ENCODE measurements at regions not wholly inside any gene's neighbourhood (a gene's known extent, or its start where the extent isn't known, plus 50 kb on each side); places are given as distances from the start of the nearest gene placed in this dataset.
"Not testable (repeated sequence)": the region's sequence is repeated elsewhere in the genome, so short reads cannot be mapped to it uniquely, and the experiment has no call there.

DNA sequence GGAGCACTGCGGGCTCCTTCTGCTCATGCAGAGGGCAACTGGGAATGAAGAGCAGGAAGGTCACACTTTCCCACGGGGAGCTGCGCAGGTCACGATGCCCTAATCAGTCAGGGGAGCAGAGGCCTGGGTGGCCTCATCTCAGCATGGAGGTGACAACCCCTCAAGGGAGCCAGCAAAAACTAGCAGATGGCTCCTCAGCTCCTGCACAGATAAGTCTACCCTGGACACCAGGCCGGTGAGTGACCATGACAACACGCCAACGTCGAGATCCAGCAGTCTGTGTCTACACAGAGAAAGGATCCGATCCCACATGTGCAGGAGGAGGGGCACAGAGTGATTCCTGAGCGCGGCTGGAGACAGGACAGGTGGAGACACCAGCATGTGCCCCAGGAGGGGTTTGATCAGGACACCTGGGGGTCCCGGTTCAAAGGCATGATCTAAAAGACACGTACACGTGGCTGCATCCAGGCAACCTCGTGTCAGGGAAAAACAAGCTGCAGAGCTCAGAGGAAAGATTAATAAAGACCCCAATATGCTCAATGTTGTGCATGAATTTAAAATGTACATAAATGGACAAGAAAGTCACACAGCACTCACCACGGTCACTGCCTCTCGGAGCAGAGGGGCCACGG is 153.7 kb upstream of the SFSWAP start:
- H3K36me3 Mint-ChIP-seq (ENCODE audit: low read depth), result no peaks in the 10 kb centered on the region
- H3K4me1 Mint-ChIP-seq (ENCODE audit: low read depth), result no peaks in the 10 kb centered on the region
- no peak overlapping the region for H3K4me3 Mint-ChIP-seq
- H3K27me3 Mint-ChIP-seq, result no peaks in the 10 kb centered on the region
- no peak overlapping the region for H3K27ac Mint-ChIP-seq
- H3K9me3 Mint-ChIP-seq, result no peaks in the 10 kb centered on the region

- no peaks in the 10 kb centered on the region for H3K27me3 Mint-ChIP-seq
- H3K9me3 Mint-ChIP-seq, result no peaks in the 10 kb centered on the region
- H3K27ac Mint-ChIP-seq, result no peak overlapping the region
- no peaks in the 10 kb centered on the region for H3K36me3 Mint-ChIP-seq (ENCODE audit: low read depth)
- H3K4me1 Mint-ChIP-seq (ENCODE audit: low read depth), result no peaks in the 10 kb centered on the region
- H3K4me3 Mint-ChIP-seq, result no peak overlapping the region
Measured at GRCh38 chr12:131559517-131560516, 151.1 kb upstream of the SFSWAP start.

DNA sequence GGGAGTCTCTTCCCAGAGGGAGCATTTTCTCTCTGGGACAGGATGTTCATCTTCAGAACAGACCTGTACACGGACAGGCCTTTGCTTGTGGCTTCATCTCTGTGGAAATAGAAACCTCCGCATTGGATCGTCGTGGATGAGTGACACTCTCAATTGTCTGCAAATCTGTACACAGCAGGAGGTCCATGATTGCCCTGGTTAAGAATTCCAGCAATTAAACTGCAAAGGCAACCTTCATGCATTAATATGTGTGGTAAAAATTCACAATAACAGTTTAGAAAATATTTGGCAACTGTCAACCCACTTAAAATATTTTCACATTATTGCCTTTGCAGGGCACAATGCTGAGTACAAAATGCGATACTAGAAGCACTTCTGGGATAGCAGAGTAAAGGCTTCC is 149.8 kb upstream of the SFSWAP start:
- Mint-ChIP-seq H3K4me3 (no peak overlapping the region), H3K9me3 (no peaks in the 10 kb centered on the region), H3K27ac (no peak overlapping the region), H3K4me1 (ENCODE audit: low read depth) (no peaks in the 10 kb centered on the region), H3K36me3 (ENCODE audit: low read depth) (no peaks in the 10 kb centered on the region), H3K27me3 (peaks cover 5% of the 10 kb centered on the region)

DNA sequence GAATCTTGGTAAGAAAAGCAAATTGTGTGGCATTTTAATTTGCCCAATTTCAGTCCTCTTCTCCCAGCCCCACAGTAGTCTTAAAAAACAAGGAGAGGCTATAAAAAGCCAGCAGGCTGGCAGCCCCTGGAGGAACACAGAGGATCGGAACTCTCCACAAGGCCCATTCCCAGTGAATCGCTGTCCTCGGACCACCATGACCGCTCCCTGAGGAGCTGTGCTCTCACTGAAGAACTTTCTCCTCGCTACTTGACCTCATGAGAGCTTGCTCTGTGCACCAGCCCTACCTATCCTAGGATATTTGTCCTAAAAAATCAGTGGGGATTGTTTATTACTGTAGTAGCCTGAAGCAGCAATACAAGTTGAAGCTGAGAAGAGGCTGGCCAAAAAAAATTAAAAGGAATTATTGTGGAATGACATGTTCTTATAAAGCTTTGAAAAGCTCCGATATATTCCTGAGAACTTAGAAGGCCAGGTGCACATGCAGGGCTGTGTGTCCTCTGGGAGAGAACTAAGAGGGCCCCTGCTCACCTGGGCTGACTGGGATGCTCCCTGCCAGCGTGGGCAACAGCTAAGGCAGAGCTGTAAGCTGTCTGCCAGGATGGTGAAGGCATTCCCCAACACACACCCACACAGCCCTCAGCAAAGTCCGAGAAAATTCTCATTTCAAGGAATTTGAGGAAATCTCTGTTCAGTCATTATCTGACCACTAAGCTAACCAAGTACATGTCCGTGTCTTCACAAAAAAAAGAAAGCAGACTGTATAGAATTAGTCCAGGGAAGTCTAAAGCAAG is 148.8 kb upstream of the SFSWAP start:
- Mint-ChIP-seq H3K9me3 (no peaks in the 10 kb centered on the region), H3K27me3 (peaks cover 5% of the 10 kb centered on the region), H3K36me3 (ENCODE audit: low read depth) (no peaks in the 10 kb centered on the region), H3K27ac (no peak overlapping the region), H3K4me1 (ENCODE audit: low read depth) (no peaks in the 10 kb centered on the region), H3K4me3 (no peak overlapping the region)

GRCh38 chr12:131564138-131564727 is 146.7 kb upstream of the SFSWAP start:
- not testable (repeated sequence) for H3K9me3 Mint-ChIP-seq

GRCh38 chr12:131564845-131565244 is 146.0 kb upstream of the SFSWAP start:
- H3K4me3 Mint-ChIP-seq, result no peak overlapping the region

More at GRCh38 chr12:131564138-131564727, 146.7 kb upstream of the SFSWAP start:
- H3K36me3 Mint-ChIP-seq (ENCODE audit: low read depth); H3K27ac Mint-ChIP-seq; H3K4me3 Mint-ChIP-seq; H3K27me3 Mint-ChIP-seq; H3K4me1 Mint-ChIP-seq (ENCODE audit: low read depth): not testable (repeated sequence)

GRCh38 chr12:131565267-131566015 is 145.4 kb upstream of the SFSWAP start:
- Mint-ChIP-seq H3K4me3 (no peak overlapping the region), H3K27me3 (peaks cover 8% of the 10 kb centered on the region), H3K9me3 (no peaks in the 10 kb centered on the region), H3K4me1 (ENCODE audit: low read depth) (no peaks in the 10 kb centered on the region), H3K27ac (no peak overlapping the region), H3K36me3 (ENCODE audit: low read depth) (no peaks in the 10 kb centered on the region)

More at GRCh38 chr12:131564845-131565244, 146.0 kb upstream of the SFSWAP start:
- H3K27ac Mint-ChIP-seq, result no peak overlapping the region
- H3K36me3 Mint-ChIP-seq (ENCODE audit: low read depth), result no peaks in the 10 kb centered on the region
- no peaks in the 10 kb centered on the region for H3K4me1 Mint-ChIP-seq (ENCODE audit: low read depth)
- no peaks in the 10 kb centered on the region for H3K9me3 Mint-ChIP-seq
- H3K27me3 Mint-ChIP-seq, result peaks cover 8% of the 10 kb centered on the region

- no peak overlapping the region for H3K4me3 Mint-ChIP-seq
Measured at GRCh38 chr12:131568336-131568735, 142.6 kb upstream of the SFSWAP start.

GRCh38 chr12:131570596-131570995 is 140.3 kb upstream of the SFSWAP start:
- H3K27me3 Mint-ChIP-seq, result peaks cover 3% of the 10 kb centered on the region
- no peaks in the 10 kb centered on the region for H3K9me3 Mint-ChIP-seq
- H3K27ac Mint-ChIP-seq, result no peak overlapping the region
- no peaks in the 10 kb centered on the region for H3K4me1 Mint-ChIP-seq (ENCODE audit: low read depth)
- no peaks in the 10 kb centered on the region for H3K36me3 Mint-ChIP-seq (ENCODE audit: low read depth)
- no peak overlapping the region for H3K4me3 Mint-ChIP-seq

More at GRCh38 chr12:131568336-131568735, 142.6 kb upstream of the SFSWAP start:
- no peaks in the 10 kb centered on the region for H3K9me3 Mint-ChIP-seq
- H3K27me3 Mint-ChIP-seq, result peaks cover 8% of the 10 kb centered on the region
- H3K27ac Mint-ChIP-seq, result no peak overlapping the region
- no peaks in the 10 kb centered on the region for H3K4me1 Mint-ChIP-seq (ENCODE audit: low read depth)
- no peaks in the 10 kb centered on the region for H3K36me3 Mint-ChIP-seq (ENCODE audit: low read depth)

DNA sequence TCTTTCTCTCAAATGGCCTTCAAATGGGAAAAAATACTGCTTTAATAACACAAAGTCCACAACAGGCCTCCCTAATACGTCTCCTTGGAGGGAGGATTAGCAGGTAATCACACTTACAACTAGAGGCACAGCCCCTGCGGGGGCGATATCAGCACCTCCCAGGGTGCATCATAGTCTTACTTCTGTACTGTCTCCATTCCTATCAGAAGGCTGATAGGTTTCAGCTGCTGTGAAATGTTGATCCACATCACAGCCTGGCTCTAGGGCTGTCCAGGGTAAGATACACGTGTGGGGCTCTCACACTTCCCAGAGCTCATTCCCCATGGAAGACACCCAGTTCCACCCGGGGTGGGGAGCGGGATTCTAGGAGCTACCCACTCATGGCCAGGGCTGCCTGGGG is 139.1 kb upstream of the SFSWAP start:
- Mint-ChIP-seq H3K9me3 (peaks cover 9% of the 10 kb centered on the region), H3K27me3 (peaks cover 3% of the 10 kb centered on the region), H3K36me3 (ENCODE audit: low read depth) (no peaks in the 10 kb centered on the region), H3K4me3 (no peak overlapping the region), H3K27ac (no peak overlapping the region), H3K4me1 (ENCODE audit: low read depth) (no peaks in the 10 kb centered on the region)

DNA sequence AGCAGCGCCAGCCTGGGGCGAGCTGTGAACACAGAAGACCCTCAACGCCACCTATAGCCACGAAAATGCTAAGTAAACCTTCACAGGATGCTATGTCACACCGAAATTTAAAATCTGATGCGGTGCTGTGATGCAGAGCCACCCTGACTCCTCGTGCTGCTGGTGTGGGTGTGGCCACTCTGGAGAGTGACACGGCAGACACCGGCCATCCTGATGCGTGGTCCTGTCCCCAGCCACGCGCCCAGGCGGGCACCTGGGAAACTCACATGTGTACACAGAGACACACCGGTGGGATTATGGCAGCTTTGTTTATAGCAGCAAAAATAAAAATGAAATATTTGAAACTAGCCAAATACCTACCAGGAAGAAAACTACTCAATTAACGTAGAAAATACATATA is 138.3 kb upstream of the SFSWAP start:
- Mint-ChIP-seq H3K4me1 (ENCODE audit: low read depth) (no peaks in the 10 kb centered on the region), H3K9me3 (peaks cover 9% of the 10 kb centered on the region), H3K4me3 (no peak overlapping the region), H3K27me3 (peaks cover 3% of the 10 kb centered on the region), H3K27ac (no peak overlapping the region), H3K36me3 (ENCODE audit: low read depth) (no peaks in the 10 kb centered on the region)

GRCh38 chr12:131573631-131574394 is 137.1 kb upstream of the SFSWAP start:
- H3K4me1 Mint-ChIP-seq (ENCODE audit: low read depth), result no peaks in the 10 kb centered on the region
- no peaks in the 10 kb centered on the region for H3K36me3 Mint-ChIP-seq (ENCODE audit: low read depth)
- H3K27ac Mint-ChIP-seq, result no peak overlapping the region

DNA sequence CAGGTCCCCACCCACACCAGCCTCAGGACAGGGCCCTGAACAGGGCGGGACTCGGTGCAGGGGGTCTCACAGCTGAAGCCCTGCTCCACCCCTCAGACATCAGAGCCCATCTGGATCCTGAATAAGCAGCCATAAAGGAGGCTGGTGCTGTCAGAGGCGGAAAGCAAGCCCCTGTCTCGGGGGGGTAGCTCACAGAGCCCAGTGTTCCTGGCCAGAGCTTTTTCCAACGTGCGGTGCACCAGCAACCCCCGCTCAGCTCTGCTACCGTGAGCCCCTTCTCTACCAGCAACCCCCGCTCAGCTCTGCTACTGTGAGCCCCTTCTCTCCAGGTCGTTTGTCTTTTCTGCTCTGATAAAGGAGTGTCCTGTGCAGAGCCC is 136.5 kb upstream of the SFSWAP start:
- H3K27ac Mint-ChIP-seq, result no peak overlapping the region
- H3K4me1 Mint-ChIP-seq (ENCODE audit: low read depth), result no peaks in the 10 kb centered on the region
- peaks cover 9% of the 10 kb centered on the region for H3K27me3 Mint-ChIP-seq
- peaks cover 9% of the 10 kb centered on the region for H3K9me3 Mint-ChIP-seq
- no peaks in the 10 kb centered on the region for H3K36me3 Mint-ChIP-seq (ENCODE audit: low read depth)
- H3K4me3 Mint-ChIP-seq, result no peak overlapping the region

More at GRCh38 chr12:131573631-131574394, 137.1 kb upstream of the SFSWAP start:
- H3K4me3 Mint-ChIP-seq, result no peak overlapping the region
- peaks cover 9% of the 10 kb centered on the region for H3K27me3 Mint-ChIP-seq
- peaks cover 9% of the 10 kb centered on the region for H3K9me3 Mint-ChIP-seq
